ENCODE measurements at regions not wholly inside any gene's neighbourhood (a gene's known extent, or its start where the extent isn't known, plus 50 kb on each side); places are given as distances from the start of the nearest gene placed in this dataset.

- TF ChIP-seq ZBTB44 (tag by site-specific recombination; IDR thresholded peaks at IDR 0.05): peak; percentile 52; the same call in 1 of the 2 replicates
- no peak for TF ChIP-seq ZNF23 (tag by site-specific recombination; IDR thresholded peaks at IDR 0.05; ENCODE audit: borderline replicate concordance)
- TF ChIP-seq ZNF366 (tag by site-specific recombination; conservative IDR thresholded peaks at IDR 0.05): 0 out of 2 replicates have a peak, but pooled peaks have one; percentile 46
- 0 out of 2 replicates have a peak, but pooled peaks have one; percentile 41 for TF ChIP-seq ZNF600 (tag by site-specific recombination; IDR thresholded peaks at IDR 0.05)
- TF ChIP-seq ZNF423 (tag by site-specific recombination; IDR thresholded peaks at IDR 0.05): 0 out of 2 replicates have a peak, but pooled peaks have one; percentile 29
- TF ChIP-seq ZFP69B (tag by site-specific recombination; IDR thresholded peaks at IDR 0.05): 0 out of 2 replicates have a peak, but pooled peaks have one; percentile 54
These were observed 328.1 kb downstream of the ALG10 start (continued) for GRCh38 chr12:34350092-34351041.

GRCh38 chr12:34352098-34352497, 329.8 kb downstream of the ALG10 start:
- POLR2A ChIA-PET: no interaction called here

More at GRCh38 chr12:34352098-34352497, 329.8 kb downstream of the ALG10 start:
- no peak overlapping the region for H3K27ac ChIP-seq (ENCODE audit: extremely low read depth, low read depth, low read length)
- H3K36me3 ChIP-seq (ENCODE audit: control insufficient read depth in 2 of 2, insufficient read depth in 1 of 2, low read length in 2 of 2): no peaks in the 10 kb centered on the region
- H3K9me3 ChIP-seq (ENCODE audit: control insufficient read depth, insufficient read depth, low read depth, low read length): no peaks in the 10 kb centered on the region
- CTCF ChIA-PET: interaction anchor here (0.6 kb wide), 1 partner anchor 231 kb away, joined by 3 read pairs; no protein-coding TSS in a partner anchor
- H3K4me3 ChIP-seq (ENCODE audit: low read depth, low read length): no peak overlapping the region
- H3K4me1 ChIP-seq (ENCODE audit: control insufficient read depth, insufficient read depth, low read length): no peaks in the 10 kb centered on the region
- TF ChIP-seq HIC1 (tag by site-specific recombination; IDR thresholded peaks at IDR 0.05) (no peak), ZNF549 (tag by site-specific recombination; IDR thresholded peaks at IDR 0.05) (no peak), KLF9 (tag by site-specific recombination; IDR thresholded peaks at IDR 0.05; ENCODE audit: low read depth) (no peak), ZNF155 (tag by site-specific recombination; IDR thresholded peaks at IDR 0.05) (no peak), ZNF292 (tag by site-specific recombination; IDR thresholded peaks at IDR 0.05; ENCODE audit: borderline replicate concordance, low read depth) (no peak), ZNF600 (tag by site-specific recombination; IDR thresholded peaks at IDR 0.05) (no peak), ZNF324 (tag by site-specific recombination; IDR thresholded peaks at IDR 0.05) (no peak), ZNF747 (tag by site-specific recombination; IDR thresholded peaks at IDR 0.05) (no peak), ZNF362 (tag by site-specific recombination; IDR thresholded peaks at IDR 0.05) (no peak)
